Stimulated activated CD8-positive, alpha-beta memory T cell treated with anti-CD3 and anti-CD28 coated beads, Interleukin-2, amount 100 ng/mL, for 1 hour (primary cell): ENCODE measurements at regions not wholly inside any gene's neighbourhood (a gene's known extent, or its start where the extent isn't known, plus 50 kb on each side); places are given as distances from the start of the nearest gene placed in this dataset.
"Not testable (repeated sequence)": the region's sequence is repeated elsewhere in the genome, so short reads cannot be mapped to it uniquely, and the experiment has no call there.

Experiments
- DNase-seq, 2 donors: peaks; one replicate each; pipeline ENCODE4 v3.0.0-alpha.2; 2020; ENCODE audit warnings: low read depth in 2 of 2

GRCh38 chr2:22355816-22356433 lies 1029.1 kb upstream of the KLHL29 start:
- DNase-seq: peak in 1 of 2 donors; percentile 9

DNA sequence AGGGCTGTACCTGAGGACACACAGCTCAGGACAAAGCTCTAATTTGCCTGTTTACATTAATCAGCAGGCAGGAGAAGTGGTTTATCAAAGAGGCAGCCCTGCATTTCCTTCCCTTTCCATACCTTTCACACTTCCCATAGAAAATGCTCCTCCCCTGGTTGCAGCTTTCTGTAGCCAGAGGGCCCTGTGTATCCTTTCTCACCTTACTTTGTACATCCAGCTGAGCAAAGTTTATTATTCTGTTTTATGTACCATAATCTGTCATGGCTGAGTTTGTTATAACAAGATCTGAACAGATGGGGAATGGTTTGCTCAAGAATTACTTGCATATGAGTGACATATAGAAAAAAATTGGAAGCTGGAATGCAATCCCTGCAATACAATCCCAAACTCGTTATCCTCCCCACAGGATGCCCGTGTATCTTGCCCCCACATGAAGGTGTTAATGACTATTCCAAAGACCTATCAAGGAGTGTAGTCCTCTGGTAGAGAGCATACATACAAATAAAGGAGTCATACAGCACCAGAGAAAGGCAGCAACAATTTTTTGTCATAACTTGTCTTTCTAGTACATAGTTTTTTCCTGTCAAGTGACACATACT lies 1025.8 kb upstream of the KLHL29 start:
- no peak for DNase-seq

GRCh38 chr2:22360735-22361374 lies 1024.1 kb upstream of the KLHL29 start:
- DNase-seq: no peak

GRCh38 chr2:22361571-22361970 lies 1023.4 kb upstream of the KLHL29 start:
- no peak for DNase-seq

GRCh38 chr2:22375096-22375495 lies 1009.9 kb upstream of the KLHL29 start:
- DNase-seq: no peak

DNA sequence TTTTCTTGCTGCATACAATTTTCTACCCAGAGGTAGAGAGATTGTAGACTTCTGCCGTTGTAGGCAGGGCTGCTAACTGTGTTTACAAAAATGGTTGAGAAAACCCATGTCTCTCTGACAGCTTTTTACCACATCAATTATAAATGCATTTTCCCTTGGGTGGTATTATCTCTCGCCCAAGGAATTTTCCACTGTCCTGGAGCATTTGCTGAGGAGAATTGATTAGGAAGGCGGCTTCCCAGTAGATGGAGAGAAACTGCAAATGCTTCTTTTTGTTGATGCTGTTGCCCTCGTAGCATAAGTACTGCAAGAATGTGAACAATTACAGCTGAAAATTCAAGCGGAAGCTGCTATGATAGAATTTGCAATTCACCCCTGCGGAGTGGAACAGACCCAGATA lies 1007.7 kb upstream of the KLHL29 start:
- no peak for DNase-seq

- DNase-seq: no peak
Observed at GRCh38 chr2:22382479-22383169, 1002.4 kb upstream of the KLHL29 start.

DNA sequence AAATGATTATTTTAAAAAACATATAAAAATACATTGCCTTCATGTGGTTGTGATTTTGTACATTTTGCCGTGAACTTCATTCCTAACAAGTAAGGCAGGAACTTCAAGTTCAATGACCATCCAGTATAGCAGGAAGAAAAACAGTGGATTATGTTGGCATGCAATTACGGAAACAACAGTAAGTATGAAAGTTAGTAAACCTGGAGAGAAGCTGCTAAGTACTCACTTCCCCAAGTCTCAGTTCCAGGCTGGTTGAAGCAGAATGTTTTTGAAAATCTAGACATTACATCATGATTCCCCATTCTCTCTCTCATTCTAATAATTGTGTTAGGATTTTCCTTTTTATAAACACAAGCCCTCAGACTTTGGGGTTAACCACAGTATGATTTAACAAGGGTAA lies 987.1 kb upstream of the KLHL29 start:
- no peak for DNase-seq

DNA sequence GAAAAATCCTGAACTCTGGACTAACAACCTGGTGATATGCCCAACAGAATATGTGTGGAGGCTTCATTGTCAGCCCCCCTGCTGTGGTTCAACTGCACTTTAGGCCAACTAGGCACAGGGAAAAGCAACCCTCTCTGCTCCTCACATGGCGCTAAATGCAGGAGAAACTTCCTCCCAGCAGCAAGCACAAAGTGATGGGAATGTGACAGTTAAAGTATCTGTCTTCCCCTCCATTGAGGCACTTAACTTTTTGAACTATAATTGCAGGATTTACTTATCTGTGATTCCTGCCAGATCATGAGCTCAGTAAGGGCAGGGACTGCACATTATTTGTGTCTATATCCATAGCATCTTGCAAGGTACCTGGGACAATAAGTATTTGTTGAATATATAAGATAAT lies 981.2 kb upstream of the KLHL29 start:
- DNase-seq: no peak

GRCh38 chr2:22406625-22407024 lies 978.4 kb upstream of the KLHL29 start:
- DNase-seq: no peak

DNA sequence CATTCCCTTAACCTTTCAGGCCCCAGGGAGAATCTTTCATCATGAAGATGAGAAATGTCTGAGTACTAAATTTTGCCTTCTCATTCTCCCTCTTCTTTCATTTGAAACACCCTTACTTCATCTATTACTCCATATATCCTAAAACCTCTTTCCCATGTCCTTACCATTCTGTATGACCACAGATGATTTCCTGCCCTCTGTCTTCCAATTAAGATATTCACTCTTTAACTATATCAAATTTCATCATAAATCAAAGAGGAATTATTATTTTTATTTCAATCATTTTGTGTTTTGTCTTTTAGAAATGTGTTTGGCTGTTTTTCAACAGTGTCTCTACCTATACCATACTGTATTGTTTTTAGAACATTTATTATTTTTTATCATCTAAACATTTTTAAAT lies 964.9 kb upstream of the KLHL29 start:
- no peak for DNase-seq

DNA sequence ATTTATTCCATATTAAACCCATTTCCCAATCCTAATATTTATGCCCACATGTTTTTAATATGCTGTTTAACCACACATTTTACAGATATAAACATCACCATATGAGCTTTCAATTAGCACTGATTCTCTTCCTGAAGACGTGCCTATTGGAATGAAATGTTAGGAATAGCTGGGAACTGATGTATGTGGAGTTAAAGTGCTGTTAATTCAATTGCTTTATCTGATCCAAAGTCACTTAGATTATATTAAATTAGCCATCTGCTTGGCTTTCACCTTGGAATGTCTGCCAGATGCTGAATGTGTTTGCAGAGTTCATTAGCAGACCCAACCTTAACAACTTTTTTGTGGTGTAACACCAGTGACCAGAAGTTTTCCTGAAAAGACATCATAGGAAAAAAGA lies 942.9 kb upstream of the KLHL29 start:
- DNase-seq: no peak

GRCh38 chr2:22444281-22444680 lies 940.7 kb upstream of the KLHL29 start:
- DNase-seq: no peak

GRCh38 chr2:22449696-22450095 lies 935.3 kb upstream of the KLHL29 start:
- no peak for DNase-seq

DNA sequence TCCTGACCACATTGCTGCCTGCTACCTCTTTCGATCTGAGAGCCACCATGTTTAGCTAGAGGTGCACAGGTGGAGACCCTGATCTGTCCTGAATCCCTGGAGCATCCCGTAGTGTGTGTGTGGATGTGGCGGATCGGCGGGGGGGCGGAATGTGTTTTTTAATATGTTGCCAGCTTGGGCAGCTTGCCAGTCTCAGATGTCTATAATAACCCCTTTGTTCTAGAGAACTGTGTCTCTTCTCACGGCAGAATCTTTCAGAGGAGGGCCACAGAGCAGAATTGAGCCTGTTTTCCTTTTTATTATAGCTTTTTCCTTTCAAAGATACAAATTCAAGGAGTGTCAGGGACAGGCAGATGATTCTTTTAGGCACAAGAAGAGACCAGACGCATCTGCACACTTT lies 934.1 kb upstream of the KLHL29 start:
- no peak for DNase-seq

DNA sequence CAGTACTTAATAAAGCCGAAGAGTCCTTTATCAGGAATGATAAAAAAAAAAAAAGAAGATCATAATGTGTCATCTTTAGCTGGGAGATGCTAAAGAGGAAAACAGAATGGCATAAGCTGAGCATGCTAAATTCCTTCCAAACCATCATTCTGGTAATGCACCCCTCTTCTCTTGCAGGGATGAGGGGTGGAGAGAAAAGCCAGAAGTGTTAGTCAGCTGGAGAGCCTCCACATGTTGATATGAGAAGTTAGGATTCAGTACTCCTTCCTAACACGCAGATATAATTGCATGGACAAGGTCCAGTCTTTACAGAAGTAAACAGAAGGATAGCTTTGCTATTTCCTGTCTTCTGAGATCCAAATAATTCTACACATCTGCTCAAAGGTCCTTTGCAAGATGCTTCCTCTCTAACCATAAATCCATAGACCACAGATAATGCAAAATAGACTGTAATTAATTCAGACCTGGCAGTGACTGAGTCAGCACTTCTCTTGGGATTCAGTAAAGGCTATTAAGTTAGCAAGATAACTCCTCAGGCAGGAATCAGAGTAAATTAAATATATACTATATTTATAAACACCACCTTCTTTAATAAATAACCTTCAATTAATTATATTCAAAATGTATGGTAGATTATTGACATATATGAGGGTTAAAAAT lies 930.0 kb upstream of the KLHL29 start:
- no peak for DNase-seq

GRCh38 chr2:22458440-22458839 lies 926.5 kb upstream of the KLHL29 start:
- no peak for DNase-seq

DNA sequence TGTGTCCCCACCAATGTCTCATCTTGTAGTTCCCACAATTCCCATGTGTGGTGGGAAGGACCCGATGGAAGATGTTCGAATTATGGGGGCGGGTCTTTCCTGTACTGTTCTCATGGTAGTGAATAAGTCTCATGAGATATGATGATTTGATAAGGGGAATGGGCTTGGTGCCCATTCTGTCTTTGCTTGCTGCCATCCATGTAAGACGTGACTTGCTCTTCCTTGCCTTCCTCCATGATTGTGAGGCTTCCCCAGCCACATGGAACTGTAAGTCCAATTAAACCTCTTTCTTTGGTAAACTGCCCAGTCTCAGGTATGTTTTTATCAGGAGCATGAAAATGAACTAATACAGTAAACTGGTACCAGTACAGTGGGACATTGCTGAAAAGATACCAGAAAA lies 909.9 kb upstream of the KLHL29 start:
- DNase-seq: not testable (repeated sequence)

DNA sequence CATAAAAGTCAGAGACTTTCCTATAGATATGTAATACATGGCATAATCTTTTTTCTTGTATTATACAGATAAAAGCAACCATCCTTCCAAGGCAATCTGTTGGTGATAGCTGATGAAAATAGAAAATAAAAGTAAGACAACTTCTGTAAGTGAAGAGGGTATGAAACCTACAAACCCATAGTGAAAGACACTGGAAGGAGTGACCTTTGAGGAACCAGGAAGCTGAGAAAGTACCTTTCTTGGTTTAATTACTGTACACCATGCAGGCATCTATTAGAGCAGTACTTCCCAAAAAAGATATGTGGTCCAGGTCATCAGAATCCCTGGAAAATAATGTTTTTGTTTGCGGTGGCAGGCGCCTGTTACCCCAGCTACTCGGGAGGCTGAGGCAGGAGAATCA lies 906.6 kb upstream of the KLHL29 start:
- no peak for DNase-seq

GRCh38 chr2:22481486-22482259 lies 903.3 kb upstream of the KLHL29 start:
- no peak for DNase-seq

DNA sequence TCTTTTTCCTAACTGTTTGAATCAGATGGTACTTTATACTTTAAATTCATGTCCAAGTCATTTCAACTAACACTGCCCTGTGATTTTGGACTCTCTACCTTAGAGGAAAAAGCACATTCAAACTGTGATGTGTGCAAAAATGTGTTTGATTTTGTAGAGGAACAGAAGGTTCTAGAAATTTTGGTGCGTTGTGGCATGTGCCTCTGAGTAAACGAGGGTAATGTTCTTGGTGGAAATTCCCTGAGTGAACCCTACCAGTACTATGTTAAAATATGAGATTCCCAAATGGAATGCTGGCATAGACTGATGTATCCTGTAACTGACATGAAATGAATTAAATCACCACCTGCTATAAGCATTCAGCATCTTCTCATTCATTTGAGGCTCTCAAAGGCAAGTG lies 901.9 kb upstream of the KLHL29 start:
- DNase-seq: no peak

GRCh38 chr2:22485486-22485885 lies 899.5 kb upstream of the KLHL29 start:
- DNase-seq: no peak
